Neural progenitor cell (in vitro differentiated cells): ENCODE measurements at regions not wholly inside any gene's neighbourhood (a gene's known extent, or its start where the extent isn't known, plus 50 kb on each side); places are given as distances from the start of the nearest gene placed in this dataset.

Source experiments
- DNase-seq: peaks from one replicate; pipeline ENCODE4 v3.0.0-alpha.2; 2016; ENCODE audit warnings: low spot score
- H2AFZ ChIP-seq: fragments of 200-600 bp; sonication (generic); replicated peaks from 2 replicates; pipeline ENCODE4 v1.6.1; 2016; ENCODE audit warnings: antibody characterized with exemption
- H3F3A ChIP-seq: fragments of 200-600 bp; sonication (generic); 2 replicates; pipeline ENCODE4 v1.6.1; 2016; ENCODE audit warnings: antibody characterized with exemption, low read depth
- H3K27ac ChIP-seq: fragments of 200-600 bp; sonication (generic); 2 replicates; pipeline ENCODE4 v1.5.1; 2016; ENCODE audit warnings: mild to moderate bottlenecking
- H3K27me3 ChIP-seq: fragments of 200-600 bp; sonication (generic); 2 replicates; pipeline ENCODE4 v1.6.1; 2016; ENCODE audit warnings: mild to moderate bottlenecking, moderate library complexity
- H3K36me3 ChIP-seq: fragments of 200-600 bp; sonication (generic); 2 replicates; pipeline ENCODE4 v1.5.1; 2016
- H3K4me1 ChIP-seq: fragments of 200-600 bp; sonication (generic); 2 replicates; pipeline ENCODE4 v1.6.1; 2016; ENCODE audit warnings: mixed run types
- H3K4me2 ChIP-seq: fragments of 200-600 bp; sonication (generic); 2 replicates; pipeline ENCODE4 v1.6.1; 2016
- H3K4me3 ChIP-seq: fragments of 200-600 bp; sonication (generic); 2 replicates; pipeline ENCODE4 v1.5.1; 2016
- H3K79me2 ChIP-seq: fragments of 200-600 bp; sonication (generic); 2 replicates; pipeline ENCODE4 v1.6.1; 2016; ENCODE audit warnings: low read depth
- H3K9ac ChIP-seq: fragments of 200-600 bp; sonication (generic); 2 replicates; pipeline ENCODE4 v1.6.1; 2016
- H3K9me3 ChIP-seq: fragments of 200-600 bp; sonication (generic); 2 replicates; pipeline ENCODE4 v1.5.1; 2016; ENCODE audit warnings: low read depth
- H4K20me1 ChIP-seq: fragments of 200-600 bp; sonication (generic); 2 replicates; pipeline ENCODE4 v1.6.1; 2016; ENCODE audit warnings: low read depth
- H3K27ac Mint-ChIP-seq: 3 replicates; pipeline ENCODE4 v1.8.0; 2021; ENCODE audit warnings: mixed read lengths
- H3K27me3 Mint-ChIP-seq: 2 replicates; pipeline ENCODE4 v1.8.0; 2022; ENCODE audit warnings: low read depth, mild to moderate bottlenecking, inconsistent platforms, moderate library complexity, mixed read lengths; ENCODE audit not compliant: insufficient read depth
- H3K36me3 Mint-ChIP-seq: 3 replicates; pipeline ENCODE4 v1.8.0; 2021; ENCODE audit warnings: mixed read lengths
- H3K4me1 Mint-ChIP-seq: 3 replicates; pipeline ENCODE4 v1.8.0; 2021; ENCODE audit warnings: mixed read lengths
- H3K4me3 Mint-ChIP-seq: 3 replicates; pipeline ENCODE4 v1.8.0; 2021; ENCODE audit warnings: mild to moderate bottlenecking, moderate library complexity, mixed read lengths
- H3K9me3 Mint-ChIP-seq: 3 replicates; pipeline ENCODE4 v1.8.0; 2020; ENCODE audit warnings: mixed read lengths
- EZH2 ChIP-seq: fragments of 200-600 bp; sonication (generic); IDR thresholded peaks from 2 replicates; pipeline ENCODE4 v1.6.1; 2017; ENCODE audit warnings: antibody characterized with exemption, mild to moderate bottlenecking, moderate library complexity
- EZH2phosphoT487 ChIP-seq: fragments of 200-600 bp; sonication (generic); IDR thresholded peaks from 2 replicates; pipeline ENCODE4 v1.6.1; 2017; ENCODE audit warnings: antibody characterized with exemption
- TF ChIP-seq, protein P1 (sequence below): fragments of 200-600 bp; sonication (generic); IDR thresholded peaks from 2 replicates; pipeline ENCODE4 v1.5.1; 2017; ENCODE audit warnings: antibody characterized with exemption, mild to moderate bottlenecking

DNA sequence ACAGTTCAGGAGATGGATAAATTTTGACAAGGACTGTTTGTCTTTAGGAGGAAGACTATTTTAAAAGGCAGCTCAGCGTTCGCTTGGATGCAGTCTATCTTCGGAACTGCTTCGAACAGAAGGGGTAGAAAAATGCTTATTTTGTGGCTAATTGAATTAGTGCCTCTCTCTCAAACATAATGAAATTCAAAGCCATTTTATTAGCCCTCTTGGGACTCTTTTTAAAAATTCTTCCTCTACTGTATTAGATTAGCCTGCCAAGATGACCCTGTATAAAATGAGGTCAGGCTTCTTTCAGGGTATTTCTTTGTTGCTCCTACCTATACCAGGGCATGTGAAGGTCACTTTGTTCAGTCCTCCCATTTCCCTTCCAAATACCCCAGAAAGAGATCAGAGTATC, 379.2 kb upstream of the NFE2L3 start:
- Histone ChIP-seq H3K27ac (no peak overlapping the region), H3K79me2 (no peaks in the 10 kb centered on the region), H3K9me3 (no peaks in the 10 kb centered on the region), H3K4me1 (peaks cover 10% of the 10 kb centered on the region), H3F3A (no peaks in the 10 kb centered on the region), H2AFZ (no peak overlapping the region), H3K27me3 (no peaks in the 10 kb centered on the region), H3K36me3 (no peaks in the 10 kb centered on the region), H3K4me3 (no peak overlapping the region), H3K4me2 (no peak overlapping the region), H3K9ac (no peak overlapping the region), H4K20me1 (no peaks in the 10 kb centered on the region)
- no peak for DNase-seq
- Mint-ChIP-seq H3K4me1 (peaks cover 20% of the 10 kb centered on the region), H3K27me3 (peaks cover 4% of the 10 kb centered on the region), H3K4me3 (no peak overlapping the region), H3K36me3 (no peaks in the 10 kb centered on the region), H3K9me3 (no peaks in the 10 kb centered on the region), H3K27ac (peak overlapping the region; percentile 34)
- TF ChIP-seq EZH2, result no peak
- TF ChIP-seq, protein P1, sequence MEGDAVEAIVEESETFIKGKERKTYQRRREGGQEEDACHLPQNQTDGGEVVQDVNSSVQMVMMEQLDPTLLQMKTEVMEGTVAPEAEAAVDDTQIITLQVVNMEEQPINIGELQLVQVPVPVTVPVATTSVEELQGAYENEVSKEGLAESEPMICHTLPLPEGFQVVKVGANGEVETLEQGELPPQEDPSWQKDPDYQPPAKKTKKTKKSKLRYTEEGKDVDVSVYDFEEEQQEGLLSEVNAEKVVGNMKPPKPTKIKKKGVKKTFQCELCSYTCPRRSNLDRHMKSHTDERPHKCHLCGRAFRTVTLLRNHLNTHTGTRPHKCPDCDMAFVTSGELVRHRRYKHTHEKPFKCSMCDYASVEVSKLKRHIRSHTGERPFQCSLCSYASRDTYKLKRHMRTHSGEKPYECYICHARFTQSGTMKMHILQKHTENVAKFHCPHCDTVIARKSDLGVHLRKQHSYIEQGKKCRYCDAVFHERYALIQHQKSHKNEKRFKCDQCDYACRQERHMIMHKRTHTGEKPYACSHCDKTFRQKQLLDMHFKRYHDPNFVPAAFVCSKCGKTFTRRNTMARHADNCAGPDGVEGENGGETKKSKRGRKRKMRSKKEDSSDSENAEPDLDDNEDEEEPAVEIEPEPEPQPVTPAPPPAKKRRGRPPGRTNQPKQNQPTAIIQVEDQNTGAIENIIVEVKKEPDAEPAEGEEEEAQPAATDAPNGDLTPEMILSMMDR, result no peak
- TF ChIP-seq EZH2phosphoT487, result no peak

DNA sequence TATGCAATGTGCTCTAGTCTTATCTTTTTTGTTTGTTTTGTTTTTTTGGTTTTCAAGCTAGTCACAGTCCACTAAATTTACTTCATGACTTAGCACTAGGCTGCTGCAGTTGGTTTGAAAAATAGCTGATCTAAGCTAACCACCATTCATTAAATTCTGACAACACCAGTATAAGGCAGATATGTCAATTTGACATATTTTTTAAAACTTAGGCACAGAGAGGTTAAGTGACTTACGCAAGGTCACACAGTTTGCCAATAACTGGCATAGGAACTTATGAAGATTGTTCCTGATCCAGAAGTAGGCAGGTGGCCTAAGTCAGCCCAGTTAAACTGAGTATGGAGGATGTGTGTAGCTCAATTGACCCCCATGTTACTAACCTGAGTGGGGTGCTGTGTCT, 377.3 kb upstream of the NFE2L3 start:
- Histone ChIP-seq H3K27ac (no peak overlapping the region), H4K20me1 (no peaks in the 10 kb centered on the region), H3F3A (no peaks in the 10 kb centered on the region), H3K9ac (no peak overlapping the region), H3K4me2 (no peak overlapping the region), H3K9me3 (no peaks in the 10 kb centered on the region), H2AFZ (no peak overlapping the region), H3K79me2 (no peaks in the 10 kb centered on the region), H3K27me3 (no peaks in the 10 kb centered on the region), H3K36me3 (no peaks in the 10 kb centered on the region), H3K4me3 (no peak overlapping the region), H3K4me1 (peaks cover 10% of the 10 kb centered on the region)
- Mint-ChIP-seq H3K4me1 (peaks cover 29% of the 10 kb centered on the region), H3K36me3 (no peaks in the 10 kb centered on the region), H3K27ac (no peak overlapping the region), H3K4me3 (no peak overlapping the region), H3K27me3 (peaks cover 4% of the 10 kb centered on the region), H3K9me3 (no peaks in the 10 kb centered on the region)
- no peak for DNase-seq
- TF ChIP-seq EZH2phosphoT487, result no peak
- no peak for TF ChIP-seq EZH2
- TF ChIP-seq, protein P1, result no peak

DNA sequence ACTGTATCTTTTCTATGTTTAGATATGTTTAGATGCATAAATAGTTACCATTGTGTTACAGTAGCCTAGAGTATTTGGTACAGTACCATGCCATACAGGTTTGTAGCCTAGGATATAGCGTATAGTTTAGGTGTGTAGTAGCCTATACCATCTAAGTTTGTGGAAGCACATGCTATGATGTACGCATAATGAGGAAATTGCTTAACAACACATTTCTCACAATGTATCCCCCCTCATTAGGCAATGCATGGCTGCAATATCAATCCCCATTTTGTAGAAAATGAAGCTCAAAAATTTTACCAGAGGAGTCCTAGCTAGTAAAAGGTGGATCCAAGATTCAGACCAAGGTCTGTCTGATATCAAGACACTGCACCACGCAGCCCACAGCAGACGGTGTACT, 376.4 kb upstream of the NFE2L3 start:
- peaks cover 10% of the 10 kb centered on the region for H3K4me1 ChIP-seq
- no peak overlapping the region for H3K4me2 ChIP-seq
- DNase-seq, result no peak
- H3K9ac ChIP-seq, result no peak overlapping the region
- Mint-ChIP-seq H3K27me3 (peaks cover 4% of the 10 kb centered on the region), H3K4me1 (peaks cover 31% of the 10 kb centered on the region), H3K4me3 (no peak overlapping the region), H3K36me3 (no peaks in the 10 kb centered on the region), H3K27ac (no peak overlapping the region), H3K9me3 (no peaks in the 10 kb centered on the region)
- H4K20me1 ChIP-seq, result no peaks in the 10 kb centered on the region
- H2AFZ ChIP-seq, result peak overlapping the region; percentile 81
- no peak for TF ChIP-seq EZH2phosphoT487
- TF ChIP-seq, protein P1, result no peak
- TF ChIP-seq EZH2, result no peak
- H3K4me3 ChIP-seq, result no peak overlapping the region
- H3K36me3 ChIP-seq, result no peaks in the 10 kb centered on the region
- no peaks in the 10 kb centered on the region for H3F3A ChIP-seq
- no peaks in the 10 kb centered on the region for H3K9me3 ChIP-seq
- no peak overlapping the region for H3K27ac ChIP-seq
- H3K27me3 ChIP-seq, result no peaks in the 10 kb centered on the region
- no peaks in the 10 kb centered on the region for H3K79me2 ChIP-seq
